Gastrocnemius medialis (tissue), 4 donors: ENCODE measurements at regions not wholly inside any gene's neighbourhood (a gene's known extent, or its start where the extent isn't known, plus 50 kb on each side); places are given as distances from the start of the nearest gene placed in this dataset.

Experiments used
- CTCF ChIP-seq, 5 experiments: fragments of 450-650 bp in 3 of 5; fragments of 200-600 bp in 2 of 5; sonication (generic) in 2 of 5; IDR thresholded peaks in 4 of 5; conservative IDR thresholded peaks in 1 of 5; 1 replicate in 4 of 5; 2 replicates in 1 of 5; pipeline ENCODE4 v1.5.1; 2016 to 2019; ENCODE audit warnings: antibody characterized with exemption in 5 of 5, mild to moderate bottlenecking in 3 of 5, moderate library complexity in 3 of 5
- POLR2A ChIP-seq, 2 donors: fragments of 450-650 bp; IDR thresholded peaks; one replicate each; pipeline ENCODE4 v1.6.1; 2017; ENCODE audit warnings: antibody characterized with exemption in 2 of 2, mild to moderate bottlenecking in 2 of 2, moderate library complexity in 2 of 2

GRCh38 chr5:42061121-42061520 is 136.0 kb downstream of the FBXO4 start:
- no peak for TF ChIP-seq CTCF (IDR thresholded peaks at IDR 0.05 in 4 of 5, conservative IDR thresholded peaks at IDR 0.05 in 1 of 5)
- TF ChIP-seq POLR2A (IDR thresholded peaks at IDR 0.05), result no peak
